Pancreas (tissue), 10 donors: ENCODE measurements at regions not wholly inside any gene's neighbourhood (a gene's known extent, or its start where the extent isn't known, plus 50 kb on each side); places are given as distances from the start of the nearest gene placed in this dataset.

Experiments used
- ATAC-seq, 4 donors: fragments of 200-7000 bp; cut with Tn5 transposase; one replicate each; pipeline versions ENCODE4 v1.8.0 to v1.9.1; 2020; ENCODE audit warnings: mild to moderate bottlenecking in 4 of 4, moderate library complexity in 4 of 4
- DNase-seq, 6 donors: peaks; one replicate each; pipeline ENCODE4 v3.0.0-alpha.2; 2020
- FAIRE-seq: peaks from 2 replicates; lab custom pipeline; 2012; peaks lifted over from hg19 to GRCh38; lab: Jason Lieb, UNC
- H3K27ac ChIP-seq, 4 donors: fragments of 200-600 bp; sonication (generic); 1 replicate in 3 of 4; 2 replicates in 1 of 4; pipeline versions ENCODE4 v1.5.0 to v1.8.0; 2020
- H3K27me3 ChIP-seq, 4 donors: fragments of 200-600 bp; one replicate each; pipeline ENCODE4 v1.8.0; 2021
- H3K36me3 ChIP-seq, 3 donors: fragments of 200-600 bp; sonication (generic) in 1 of 3; one replicate each; pipeline versions ENCODE4 v1.5.0 to v1.8.0; 2020 to 2021
- H3K4me1 ChIP-seq, 3 donors: fragments of 200-600 bp; one replicate each; pipeline ENCODE4 v1.8.0; 2021
- H3K4me3 ChIP-seq, 4 donors: fragments of 200-600 bp; sonication (generic) in 2 of 4; one replicate each; pipeline versions ENCODE4 v1.5.0 to v1.8.0; 2020 to 2021
- H3K9me3 ChIP-seq, 4 donors: fragments of 200-600 bp; one replicate each; pipeline ENCODE4 v1.8.0; 2021
- WGBS, 2 donors: extraction: QIAGEN DNeasy Blood & Tissue Kit; methylation state at CpG; one replicate each; pipeline ENCODE4 v1.1.7; 2013; 5-methylcytosine and 5-hydroxymethylcytosine counted together
- intact Hi-C, 3 donors: fragments of 100-400 bp; cut with DNase I; formaldehyde crosslinking; loops; one replicate each; pipeline versions ENCODE4 v1.11.1 to v1.14.2; 2022
- TF ChIP-seq, protein P1 (sequence below), 4 donors: fragments of 200-600 bp; sonication (generic) in 3 of 4; IDR thresholded peaks; one replicate each; pipeline versions ENCODE4 v1.5.0 to v1.8.0; 2021; ENCODE audit warnings: antibody characterized with exemption in 4 of 4
- donor health status: healthy with polysubstance abuse.
- donor health status: DM: no; HTN: no; CAD: no; lungs with moderate emphysema.
- donor health status: DM: no; HTN: no; CAD: no.
- donor health status: control.
- donor health status: control.
- donor health status: Bipolar disorder and iron deficiency.
- donor health status: DM: yes; HTN: yes; CAD: no.
- donor health status: DM: no; HTN: no; CAD: no.
- donor health status: DM: no; HTN: no; CAD: no.
- donor health status: DM: yes; HTN: yes; CAD: no.

GRCh38 chr5:8456846-8457186, 587.9 kb downstream of the MTRR start:
- peak overlapping the region in 3 of 4 donors; percentile 68 to 77 (median 77) for H3K4me3 ChIP-seq
- no peaks in the 10 kb centered on the region for H3K27me3 ChIP-seq
- ATAC-seq (no peak), FAIRE-seq (no peak), DNase-seq (no peak)
- H3K4me1 ChIP-seq = peaks cover 0 to 7% (median 0%) of the 10 kb centered on the region in 3 donors
- WGBS, 2 donors = 43 to 55% methylated on average over 5 of the region's 5 CpGs
- TF ChIP-seq, protein P1, sequence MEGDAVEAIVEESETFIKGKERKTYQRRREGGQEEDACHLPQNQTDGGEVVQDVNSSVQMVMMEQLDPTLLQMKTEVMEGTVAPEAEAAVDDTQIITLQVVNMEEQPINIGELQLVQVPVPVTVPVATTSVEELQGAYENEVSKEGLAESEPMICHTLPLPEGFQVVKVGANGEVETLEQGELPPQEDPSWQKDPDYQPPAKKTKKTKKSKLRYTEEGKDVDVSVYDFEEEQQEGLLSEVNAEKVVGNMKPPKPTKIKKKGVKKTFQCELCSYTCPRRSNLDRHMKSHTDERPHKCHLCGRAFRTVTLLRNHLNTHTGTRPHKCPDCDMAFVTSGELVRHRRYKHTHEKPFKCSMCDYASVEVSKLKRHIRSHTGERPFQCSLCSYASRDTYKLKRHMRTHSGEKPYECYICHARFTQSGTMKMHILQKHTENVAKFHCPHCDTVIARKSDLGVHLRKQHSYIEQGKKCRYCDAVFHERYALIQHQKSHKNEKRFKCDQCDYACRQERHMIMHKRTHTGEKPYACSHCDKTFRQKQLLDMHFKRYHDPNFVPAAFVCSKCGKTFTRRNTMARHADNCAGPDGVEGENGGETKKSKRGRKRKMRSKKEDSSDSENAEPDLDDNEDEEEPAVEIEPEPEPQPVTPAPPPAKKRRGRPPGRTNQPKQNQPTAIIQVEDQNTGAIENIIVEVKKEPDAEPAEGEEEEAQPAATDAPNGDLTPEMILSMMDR (IDR thresholded peaks at IDR 0.05) = no peak
- H3K27ac ChIP-seq = peak overlapping the region; percentile 61 to 80 (median 74)
- H3K9me3 ChIP-seq = no peaks in the 10 kb centered on the region
- intact Hi-C loops = no loop called here
- H3K36me3 ChIP-seq = no peaks in the 10 kb centered on the region

DNA sequence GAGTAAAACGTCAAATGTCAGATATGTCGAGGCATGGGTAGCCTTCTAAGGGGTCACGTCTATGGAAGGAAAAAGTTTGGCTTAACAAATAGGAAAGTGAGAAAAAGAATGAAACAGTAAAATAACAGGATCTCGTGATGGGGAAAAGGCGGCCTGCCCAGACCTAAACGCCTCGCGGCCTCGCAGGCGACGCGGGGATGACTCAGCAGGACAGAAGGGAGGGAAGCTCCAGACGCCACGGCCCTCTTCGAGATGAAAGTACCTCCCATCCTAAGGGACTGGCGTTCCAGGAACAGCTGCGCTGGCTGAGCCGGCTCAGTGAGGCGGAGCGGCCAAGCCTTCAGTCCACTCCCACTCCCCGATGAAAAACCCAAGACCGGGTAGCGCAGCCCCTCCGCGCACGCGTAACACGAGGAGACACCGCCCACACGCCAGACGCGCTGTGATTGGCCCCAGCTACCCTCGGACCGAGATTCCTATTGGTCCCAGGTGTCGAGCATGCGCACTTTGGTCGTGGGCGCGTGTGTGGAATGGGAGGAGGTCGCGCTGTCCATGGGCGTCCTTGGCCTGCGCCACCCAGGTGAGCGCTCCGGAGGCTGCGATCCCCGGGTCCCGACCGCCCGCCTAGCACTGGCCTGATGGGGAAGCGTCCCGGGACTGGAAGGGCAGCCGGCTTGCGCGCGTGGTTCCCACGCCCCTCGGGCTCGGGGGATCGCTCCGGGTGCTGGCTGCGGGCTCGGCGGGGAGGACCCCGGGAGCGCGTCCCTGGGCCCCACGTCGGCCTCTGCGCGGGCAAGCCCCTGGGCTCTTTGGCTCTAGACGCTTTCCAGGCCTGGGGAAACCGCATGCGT, 588.5 kb downstream of the MTRR start:
- TF ChIP-seq, protein P1 (IDR thresholded peaks at IDR 0.05) = no peak
- intact Hi-C loops = no loop called here
- Histone ChIP-seq H3K27ac (peak overlapping the region; percentile 61 to 80 (median 74)), H3K27me3 (no peaks in the 10 kb centered on the region), H3K4me1 (peaks cover 0 to 7% (median 0%) of the 10 kb centered on the region in 3 donors), H3K9me3 (no peaks in the 10 kb centered on the region), H3K36me3 (no peaks in the 10 kb centered on the region), H3K4me3 (peak overlapping the region; percentile 61 to 77 (median 72))
- WGBS, 2 donors = 11 to 43% methylated on average over 74 of the region's 74 CpGs
- DNase-seq (peak; percentile 92 to 99 (median 94)), FAIRE-seq (peak; percentile 59), ATAC-seq (peak; percentile 97 to 99 (median 98))

DNA sequence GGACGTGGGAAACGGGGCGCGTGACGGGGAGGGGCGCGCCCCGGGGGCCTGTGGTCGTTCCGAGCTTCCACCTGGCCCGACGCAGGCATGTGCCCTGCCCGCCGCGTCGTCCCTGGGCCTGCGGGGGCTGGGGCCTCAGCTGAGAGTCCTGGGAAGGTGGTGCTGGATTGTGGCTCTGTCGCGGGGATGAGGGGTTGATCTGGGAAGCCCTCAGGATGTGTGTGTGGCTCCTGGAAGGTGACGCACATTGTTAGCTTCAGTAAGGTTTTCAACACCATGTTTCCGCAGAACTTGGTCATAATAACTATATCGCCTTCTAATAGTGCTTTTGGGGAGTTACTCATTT, 589.1 kb downstream of the MTRR start:
- peak overlapping the region; percentile 61 to 80 (median 74) for H3K27ac ChIP-seq
- no peak for FAIRE-seq
- H3K4me3 ChIP-seq = peak overlapping the region; percentile 61 to 77 (median 72)
- DNase-seq = peak in 2 of 6 donors; percentile 4 to 26
- H3K36me3 ChIP-seq = no peaks in the 10 kb centered on the region
- 10 to 37% methylated on average over 22 of the region's 22 CpGs for WGBS, 2 donors
- H3K9me3 ChIP-seq = no peaks in the 10 kb centered on the region
- peaks cover 0 to 7% (median 0%) of the 10 kb centered on the region in 3 donors for H3K4me1 ChIP-seq
- TF ChIP-seq, protein P1 (IDR thresholded peaks at IDR 0.05) = no peak
- H3K27me3 ChIP-seq = no peaks in the 10 kb centered on the region
- ATAC-seq = peak; percentile 29 to 47 (median 40)
- intact Hi-C loops = no loop called here

- FAIRE-seq = no peak
- TF ChIP-seq, protein P1 (IDR thresholded peaks at IDR 0.05) = no peak
- peak in 1 of 6 donors; percentile 19 for DNase-seq
- no peak for ATAC-seq
- Histone ChIP-seq H3K4me3 (no peak overlapping the region), H3K27me3 (no peaks in the 10 kb centered on the region), H3K27ac (no peak overlapping the region), H3K9me3 (no peaks in the 10 kb centered on the region), H3K36me3 (no peaks in the 10 kb centered on the region), H3K4me1 (peaks cover 0 to 7% (median 0%) of the 10 kb centered on the region in 3 donors)
- intact Hi-C loops = no loop called here
- WGBS, 2 donors = 60 to 61% methylated on average over 3 of the region's 3 CpGs
Measured at GRCh38 chr5:8461543-8461942, 592.6 kb downstream of the MTRR start.

DNA sequence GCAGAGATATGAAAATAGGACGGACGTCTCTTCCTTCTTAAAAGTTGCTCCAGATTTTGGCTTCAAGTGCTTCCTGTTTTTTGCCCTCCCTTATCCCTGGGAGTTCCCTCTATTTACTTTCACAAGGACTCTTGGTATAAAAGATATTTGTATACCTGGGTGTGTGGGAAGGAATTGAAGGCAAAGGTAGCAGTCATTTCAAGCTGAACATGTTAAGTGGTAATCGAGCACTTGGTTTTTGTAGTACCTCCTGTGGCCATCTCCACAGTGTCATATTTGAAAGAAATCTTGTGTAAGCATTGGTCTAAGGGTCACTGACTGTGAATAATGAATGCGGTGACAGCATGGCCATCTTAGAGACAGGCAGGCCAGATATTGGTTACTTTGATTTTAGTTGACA, 593.6 kb downstream of the MTRR start:
- Histone ChIP-seq H3K9me3 (no peaks in the 10 kb centered on the region), H3K36me3 (no peaks in the 10 kb centered on the region), H3K27ac (no peak overlapping the region), H3K27me3 (no peaks in the 10 kb centered on the region), H3K4me3 (no peak overlapping the region), H3K4me1 (peaks cover 0 to 7% (median 0%) of the 10 kb centered on the region in 3 donors)
- intact Hi-C loops = no loop called here
- ATAC-seq = no peak
- TF ChIP-seq, protein P1 (IDR thresholded peaks at IDR 0.05) = no peak
- WGBS, 2 donors = 68 to 69% methylated on average over 4 of the region's 4 CpGs
- FAIRE-seq = no peak
- DNase-seq = no peak
